ENCODE measurements at regions not wholly inside any gene's neighbourhood (a gene's known extent, or its start where the extent isn't known, plus 50 kb on each side); places are given as distances from the start of the nearest gene placed in this dataset.

DNA sequence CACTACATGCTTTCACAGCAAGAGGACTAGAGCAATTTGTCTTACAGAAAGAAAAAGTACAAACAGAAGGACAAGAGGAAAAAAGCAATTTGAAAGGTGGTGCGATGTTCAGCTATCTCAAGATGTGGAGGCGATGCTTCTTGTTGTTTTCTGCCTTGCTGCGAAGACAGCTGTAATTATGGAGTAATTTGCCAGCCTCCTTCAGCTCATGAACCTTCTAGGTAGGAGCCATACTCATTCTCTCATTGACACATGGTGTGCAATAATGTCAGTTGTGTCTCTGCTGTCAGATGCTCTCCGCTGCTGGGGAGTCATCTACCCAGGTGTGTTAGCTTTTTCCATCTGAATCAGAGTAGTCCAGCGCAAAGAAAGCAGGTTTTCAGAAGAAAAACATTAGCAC is 424.5 kb downstream of the NR2F1-AS1 start:
- ChIA-PET CTCF (no interaction called here), POLR2A (no interaction called here)
- FAIRE-seq, result no peak

More for the DNA sequence above, 424.5 kb downstream of the NR2F1-AS1 start:
- Histone ChIP-seq H3K27ac (ENCODE audit: insufficient read depth, low read depth, low read length) (no peak overlapping the region), H3K4me2 (ENCODE audit: insufficient read depth, low read length) (no peak overlapping the region), H4K20me1 (replicated peaks; ENCODE audit: control insufficient read depth, extremely low read depth, insufficient read depth, low read length) (no peaks in the 10 kb centered on the region), H3K4me3 (replicated peaks in 1 of 3; ENCODE audit: insufficient read depth in 1 of 3, low read depth in 1 of 3, low read length in 3 of 3) (no peak overlapping the region), H3K27me3 (ENCODE audit: control insufficient read depth in 2 of 2, insufficient read depth in 2 of 2, low read length in 2 of 2) (no peaks in the 10 kb centered on the region), H3K36me3 (ENCODE audit: control insufficient read depth in 2 of 2, extremely low read depth in 1 of 2, insufficient read depth in 2 of 2, low read length in 2 of 2) (no peaks in the 10 kb centered on the region), H3K9ac (replicated peaks; ENCODE audit: extremely low read depth, insufficient read depth, low read length) (no peak overlapping the region), H3K9me1 (replicated peaks; ENCODE audit: control insufficient read depth, extremely low read depth, insufficient read depth, low read length) (no peaks in the 10 kb centered on the region), H3K79me2 (ENCODE audit: control insufficient read depth, insufficient read depth, low read length) (no peaks in the 10 kb centered on the region), H3K9me3 (replicated peaks; ENCODE audit: control insufficient read depth, insufficient read depth, low read length) (no peaks in the 10 kb centered on the region), H2AFZ (ENCODE audit: low read depth, low read length) (no peak overlapping the region), H3K4me1 (ENCODE audit: control insufficient read depth, extremely low read depth, insufficient read depth, low read length) (peaks cover 11% of the 10 kb centered on the region)
- DNase-seq (ENCODE audit: low read depth, low spot score), result no peak
- dilution Hi-C loops (cut with MboI; ENCODE audit: extremely low pct_ligation_motif_present, low sequenced_read_pairs) (no loop called here), intact Hi-C loops (cut with micrococcal nuclease) (no loop called here)
- TF ChIP-seq JUN (IDR thresholded peaks at IDR 0.05; ENCODE audit: borderline replicate concordance, insufficient read depth, insufficient read length, low read depth) (no peak), FOS (IDR thresholded peaks at IDR 0.05; ENCODE audit: borderline replicate concordance, insufficient read depth, low read length) (no peak), EZH2 (IDR thresholded peaks at IDR 0.05; ENCODE audit: borderline replicate concordance, low read depth, low read length, severe bottlenecking) (no peak), POLR2AphosphoS5 (IDR thresholded peaks at IDR 0.05; ENCODE audit: insufficient read depth, low read depth, low read length) (no peak), GATA2 (IDR thresholded peaks at IDR 0.05; ENCODE audit: insufficient read depth, insufficient read length, low read depth, low read length) (no peak), MYC (IDR thresholded peaks at IDR 0.05; ENCODE audit: low read depth, low read length) (no peak), POLR2A (IDR thresholded peaks at IDR 0.05; ENCODE audit: low read depth, low read length) (no peak)
- TF ChIP-seq, protein P1, sequence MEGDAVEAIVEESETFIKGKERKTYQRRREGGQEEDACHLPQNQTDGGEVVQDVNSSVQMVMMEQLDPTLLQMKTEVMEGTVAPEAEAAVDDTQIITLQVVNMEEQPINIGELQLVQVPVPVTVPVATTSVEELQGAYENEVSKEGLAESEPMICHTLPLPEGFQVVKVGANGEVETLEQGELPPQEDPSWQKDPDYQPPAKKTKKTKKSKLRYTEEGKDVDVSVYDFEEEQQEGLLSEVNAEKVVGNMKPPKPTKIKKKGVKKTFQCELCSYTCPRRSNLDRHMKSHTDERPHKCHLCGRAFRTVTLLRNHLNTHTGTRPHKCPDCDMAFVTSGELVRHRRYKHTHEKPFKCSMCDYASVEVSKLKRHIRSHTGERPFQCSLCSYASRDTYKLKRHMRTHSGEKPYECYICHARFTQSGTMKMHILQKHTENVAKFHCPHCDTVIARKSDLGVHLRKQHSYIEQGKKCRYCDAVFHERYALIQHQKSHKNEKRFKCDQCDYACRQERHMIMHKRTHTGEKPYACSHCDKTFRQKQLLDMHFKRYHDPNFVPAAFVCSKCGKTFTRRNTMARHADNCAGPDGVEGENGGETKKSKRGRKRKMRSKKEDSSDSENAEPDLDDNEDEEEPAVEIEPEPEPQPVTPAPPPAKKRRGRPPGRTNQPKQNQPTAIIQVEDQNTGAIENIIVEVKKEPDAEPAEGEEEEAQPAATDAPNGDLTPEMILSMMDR (IDR thresholded peaks at IDR 0.05; ENCODE audit: extremely low read depth in 1 of 2, insufficient read depth in 1 of 2, low read depth in 1 of 2, low read length in 2 of 2), result no peak
- TF ChIP-seq, protein P2, sequence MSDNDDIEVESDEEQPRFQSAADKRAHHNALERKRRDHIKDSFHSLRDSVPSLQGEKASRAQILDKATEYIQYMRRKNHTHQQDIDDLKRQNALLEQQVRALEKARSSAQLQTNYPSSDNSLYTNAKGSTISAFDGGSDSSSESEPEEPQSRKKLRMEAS (IDR thresholded peaks at IDR 0.05; ENCODE audit: insufficient read depth, insufficient read length), result no peak
- BruUV-seq (replicated peaks), result no TSS peak

Data from endothelial cell of umbilical vein (primary cell).